ENCODE measurements at regions not wholly inside any gene's neighbourhood (a gene's known extent, or its start where the extent isn't known, plus 50 kb on each side); places are given as distances from the start of the nearest gene placed in this dataset.
"Not testable (repeated sequence)": the region's sequence is repeated elsewhere in the genome, so short reads cannot be mapped to it uniquely, and the experiment has no call there.

DNA sequence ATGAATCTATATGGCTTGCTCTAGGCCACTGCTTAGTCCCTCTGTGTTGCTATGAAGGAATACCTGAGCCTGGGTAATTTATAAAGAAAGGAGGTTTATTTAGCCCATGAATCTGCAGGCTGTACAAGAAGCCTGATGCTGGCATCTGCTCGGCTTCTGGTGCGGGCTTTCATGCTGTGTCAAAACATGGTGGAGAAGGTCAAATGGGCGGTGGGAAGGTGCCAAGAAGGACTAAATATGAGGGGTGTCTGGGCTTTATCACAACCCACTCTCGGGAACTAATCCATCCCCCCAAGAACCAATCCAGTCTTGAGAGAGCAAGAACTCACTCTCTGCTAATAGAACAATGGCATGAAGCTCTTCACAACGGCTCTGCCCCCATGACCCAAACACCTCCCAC lies 481.6 kb downstream of the EIPR1 start:
- Histone ChIP-seq H3K4me3 (no peak overlapping the region), H3K9me3 (no peaks in the 10 kb centered on the region), H3K27me3 (no peaks in the 10 kb centered on the region), H3K36me3 (no peaks in the 10 kb centered on the region), H3K4me1 (no peaks in the 10 kb centered on the region), H3K27ac (replicated peaks in 1 of 4) (no peak overlapping the region)
- 73% methylated on average over 5 of the region's 5 CpGs for WGBS
- no peak for DNase-seq (ENCODE audit: extremely low spot score)
- intact Hi-C loops (cut with DNase I): no loop called here
- TF ChIP-seq POLR2A (IDR thresholded peaks at IDR 0.05; ENCODE audit: low read depth): no peak
- TF ChIP-seq, protein P1, sequence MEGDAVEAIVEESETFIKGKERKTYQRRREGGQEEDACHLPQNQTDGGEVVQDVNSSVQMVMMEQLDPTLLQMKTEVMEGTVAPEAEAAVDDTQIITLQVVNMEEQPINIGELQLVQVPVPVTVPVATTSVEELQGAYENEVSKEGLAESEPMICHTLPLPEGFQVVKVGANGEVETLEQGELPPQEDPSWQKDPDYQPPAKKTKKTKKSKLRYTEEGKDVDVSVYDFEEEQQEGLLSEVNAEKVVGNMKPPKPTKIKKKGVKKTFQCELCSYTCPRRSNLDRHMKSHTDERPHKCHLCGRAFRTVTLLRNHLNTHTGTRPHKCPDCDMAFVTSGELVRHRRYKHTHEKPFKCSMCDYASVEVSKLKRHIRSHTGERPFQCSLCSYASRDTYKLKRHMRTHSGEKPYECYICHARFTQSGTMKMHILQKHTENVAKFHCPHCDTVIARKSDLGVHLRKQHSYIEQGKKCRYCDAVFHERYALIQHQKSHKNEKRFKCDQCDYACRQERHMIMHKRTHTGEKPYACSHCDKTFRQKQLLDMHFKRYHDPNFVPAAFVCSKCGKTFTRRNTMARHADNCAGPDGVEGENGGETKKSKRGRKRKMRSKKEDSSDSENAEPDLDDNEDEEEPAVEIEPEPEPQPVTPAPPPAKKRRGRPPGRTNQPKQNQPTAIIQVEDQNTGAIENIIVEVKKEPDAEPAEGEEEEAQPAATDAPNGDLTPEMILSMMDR (IDR thresholded peaks at IDR 0.05): no peak
- TF ChIP-seq POLR2AphosphoS5 (IDR thresholded peaks at IDR 0.05): no peak
- TF ChIP-seq EP300 (IDR thresholded peaks at IDR 0.05): no peak

DNA sequence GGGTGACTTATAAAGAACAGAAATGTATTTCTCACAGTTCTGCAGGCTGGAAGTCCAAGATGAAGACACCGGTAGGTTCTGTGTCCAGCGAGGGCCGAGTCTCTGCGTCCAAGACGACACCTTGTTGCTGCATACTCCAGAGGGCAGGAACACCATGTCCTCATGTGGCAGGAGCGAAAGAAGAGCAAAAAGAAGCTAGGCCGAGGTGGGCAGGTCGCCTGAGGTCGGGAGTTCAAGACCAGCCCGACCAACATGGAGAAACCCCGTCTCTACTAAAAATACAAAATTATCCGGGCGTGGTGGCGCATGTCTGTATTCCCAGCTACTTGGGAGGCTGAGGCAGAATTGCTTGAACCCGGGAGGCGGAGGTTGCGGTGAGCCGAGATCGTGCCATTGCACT lies 483.6 kb downstream of the EIPR1 start:
- intact Hi-C loops (cut with DNase I); H3K27me3 ChIP-seq; H3K27ac ChIP-seq (replicated peaks in 1 of 4); H3K4me1 ChIP-seq; H3K9me3 ChIP-seq; H3K36me3 ChIP-seq; DNase-seq (ENCODE audit: extremely low spot score); H3K4me3 ChIP-seq: not testable (repeated sequence)
- 91% methylated on average over 19 of the region's 19 CpGs for WGBS

DNA sequence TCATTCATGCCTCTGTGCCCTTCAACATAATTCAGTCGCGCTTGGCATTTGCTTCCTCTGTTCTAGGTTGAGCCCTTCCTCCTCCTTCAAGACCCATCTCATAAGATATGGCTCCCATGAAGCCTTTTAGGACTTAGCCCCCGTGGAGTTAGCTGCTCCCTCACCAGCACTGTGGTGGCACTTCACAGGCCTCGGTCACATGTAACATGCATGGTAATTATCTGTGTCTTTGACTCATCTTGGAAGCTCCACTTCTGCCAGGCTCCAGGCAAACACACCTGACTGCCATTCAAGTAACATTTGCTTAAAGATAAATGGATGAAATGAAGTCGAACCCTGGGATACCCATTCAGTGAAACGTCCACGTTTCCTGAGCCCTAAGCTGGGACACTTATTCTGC lies 484.7 kb downstream of the EIPR1 start:
- H3K36me3 ChIP-seq: no peaks in the 10 kb centered on the region
- no peak overlapping the region for H3K4me3 ChIP-seq
- TF ChIP-seq POLR2AphosphoS5 (IDR thresholded peaks at IDR 0.05) (no peak), EP300 (IDR thresholded peaks at IDR 0.05) (no peak), POLR2A (IDR thresholded peaks at IDR 0.05; ENCODE audit: low read depth) (no peak)
- TF ChIP-seq, protein P1 (IDR thresholded peaks at IDR 0.05): no peak
- whole genome bisulfite sequencing: 90% methylated on average over 7 of the region's 7 CpGs
- intact Hi-C loops (cut with DNase I): no loop called here
- H3K27ac ChIP-seq (replicated peaks in 1 of 4): no peak overlapping the region
- H3K9me3 ChIP-seq: no peaks in the 10 kb centered on the region
- DNase-seq (ENCODE audit: extremely low spot score): no peak
- peaks cover 0 to 3% (median 0%) of the 10 kb centered on the region in 4 donors for H3K27me3 ChIP-seq
- no peaks in the 10 kb centered on the region for H3K4me1 ChIP-seq

DNA sequence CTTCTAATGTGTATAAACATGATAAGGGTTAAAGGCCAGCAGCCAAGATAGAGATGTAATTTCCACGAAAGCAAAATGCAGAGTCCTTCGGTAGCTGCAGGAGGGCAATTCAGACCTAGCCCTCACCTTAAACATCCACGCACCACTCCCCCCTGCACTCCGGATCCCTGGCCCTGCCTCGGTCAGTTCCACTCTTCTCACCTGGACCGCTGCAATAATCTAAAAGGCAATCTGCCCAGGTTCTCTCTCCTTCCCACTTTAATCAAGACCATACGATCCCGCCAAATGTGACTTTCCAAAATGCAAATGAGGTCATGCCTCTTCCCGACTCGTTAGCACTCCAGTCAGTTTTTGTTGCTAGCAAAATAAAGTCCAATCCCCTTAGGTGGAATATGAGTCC lies 485.2 kb downstream of the EIPR1 start:
- Histone ChIP-seq H3K4me1 (no peaks in the 10 kb centered on the region), H3K27ac (replicated peaks in 1 of 4) (no peak overlapping the region), H3K9me3 (no peaks in the 10 kb centered on the region), H3K36me3 (no peaks in the 10 kb centered on the region), H3K4me3 (no peak overlapping the region), H3K27me3 (peaks cover 0 to 3% (median 0%) of the 10 kb centered on the region in 4 donors)
- TF ChIP-seq EP300 (IDR thresholded peaks at IDR 0.05): no peak
- 88% methylated on average over 10 of the region's 10 CpGs for WGBS
- no peak for DNase-seq (ENCODE audit: extremely low spot score)
- intact Hi-C loops (cut with DNase I): no loop called here

DNA sequence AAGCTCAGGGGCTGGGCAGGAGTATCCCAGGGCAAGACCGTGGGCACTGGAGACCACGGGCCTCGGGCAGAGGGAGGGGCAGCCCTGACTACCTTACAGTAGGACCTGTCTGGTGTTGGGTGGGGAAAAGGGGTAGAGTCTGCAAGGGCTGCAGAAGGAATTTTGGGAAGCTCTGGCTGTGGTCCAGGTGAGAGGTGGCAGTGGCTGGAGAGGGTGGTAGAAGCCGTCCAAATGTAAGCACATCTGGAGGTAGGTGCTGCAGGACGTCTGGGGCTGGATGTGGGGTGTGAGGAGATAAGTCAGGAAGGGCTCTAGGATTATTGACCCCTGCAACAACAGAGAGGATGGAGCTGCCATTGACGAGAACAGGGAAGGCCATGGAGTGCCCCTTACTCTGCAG lies 486.7 kb downstream of the EIPR1 start:
- Histone ChIP-seq H3K9me3 (no peaks in the 10 kb centered on the region), H3K27ac (replicated peaks in 1 of 4) (no peak overlapping the region), H3K27me3 (peaks cover 0 to 3% (median 0%) of the 10 kb centered on the region in 4 donors), H3K4me1 (no peaks in the 10 kb centered on the region), H3K4me3 (no peak overlapping the region), H3K36me3 (no peaks in the 10 kb centered on the region)
- intact Hi-C loops (cut with DNase I): no loop called here
- DNase-seq (ENCODE audit: extremely low spot score): no peak
- TF ChIP-seq, protein P1 (IDR thresholded peaks at IDR 0.05): no peak
- no peak for TF ChIP-seq POLR2AphosphoS5 (IDR thresholded peaks at IDR 0.05)
- TF ChIP-seq EP300 (IDR thresholded peaks at IDR 0.05): no peak
- no peak for TF ChIP-seq POLR2A (IDR thresholded peaks at IDR 0.05; ENCODE audit: low read depth)
- WGBS: 76% methylated on average over 6 of the region's 6 CpGs

DNA sequence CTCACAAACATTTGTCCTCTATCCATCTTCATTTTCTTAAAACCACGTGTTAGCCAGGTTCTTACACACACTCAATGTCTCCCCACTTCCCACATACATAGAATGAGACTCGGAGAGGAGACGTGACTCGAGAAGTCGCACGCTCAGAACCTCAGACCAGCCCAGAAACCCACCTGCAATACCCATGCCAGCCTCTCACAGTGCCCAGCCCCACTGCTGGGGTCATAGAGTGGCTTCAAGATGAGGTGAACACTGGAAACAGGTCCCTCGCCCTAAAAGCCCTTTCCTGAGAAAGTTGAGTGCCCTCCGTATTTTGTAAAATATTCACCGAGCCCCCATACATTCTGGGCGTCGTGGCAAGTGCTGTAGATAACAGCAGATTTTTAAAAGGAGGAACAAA lies 487.4 kb downstream of the EIPR1 start:
- DNase-seq (ENCODE audit: extremely low spot score): no peak
- 86% methylated on average over 11 of the region's 11 CpGs for WGBS
- Histone ChIP-seq H3K4me1 (no peaks in the 10 kb centered on the region), H3K36me3 (no peaks in the 10 kb centered on the region), H3K4me3 (no peak overlapping the region), H3K9me3 (no peaks in the 10 kb centered on the region), H3K27me3 (peaks cover 0 to 3% (median 0%) of the 10 kb centered on the region in 4 donors), H3K27ac (replicated peaks in 1 of 4) (no peak overlapping the region)
- intact Hi-C loops (cut with DNase I): no loop called here
- no peak for TF ChIP-seq EP300 (IDR thresholded peaks at IDR 0.05)
- TF ChIP-seq, protein P1 (IDR thresholded peaks at IDR 0.05): no peak
- no peak for TF ChIP-seq POLR2A (IDR thresholded peaks at IDR 0.05; ENCODE audit: low read depth)
- no peak for TF ChIP-seq POLR2AphosphoS5 (IDR thresholded peaks at IDR 0.05)
